ENCODE measurements at regions not wholly inside any gene's neighbourhood (a gene's known extent, or its start where the extent isn't known, plus 50 kb on each side); places are given as distances from the start of the nearest gene placed in this dataset.

DNA sequence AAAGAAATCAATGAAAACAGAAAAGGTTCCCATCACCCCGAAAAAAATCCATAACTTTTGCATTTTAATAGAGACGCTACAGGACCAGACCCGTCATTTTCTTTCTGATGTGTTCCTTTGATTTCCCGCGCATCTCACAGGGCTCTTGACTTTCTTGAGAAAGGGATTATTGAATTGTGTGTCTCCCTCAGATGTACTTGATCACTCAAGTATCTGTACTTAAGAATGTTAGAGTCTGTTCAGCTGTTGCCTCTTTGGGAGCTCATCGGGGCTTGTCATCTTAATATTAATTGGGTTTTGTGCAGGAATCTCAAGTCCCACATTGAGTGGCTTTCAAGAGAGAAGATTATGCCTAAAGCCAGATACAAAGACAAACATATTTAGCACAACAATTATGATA, 606.4 kb upstream of the SALL1 start:
- POLR2A ChIA-PET = no interaction called here
- DNase-seq (ENCODE audit: low read depth, low spot score) = no peak
- Histone ChIP-seq H3K27ac (ENCODE audit: low read depth, low read length) (no peak overlapping the region), H3K4me3 (ENCODE audit: low read depth, low read length) (no peak overlapping the region), H3K27me3 (ENCODE audit: control insufficient read depth, insufficient read depth, low read length) (peaks cover 2% of the 10 kb centered on the region), H3K9me3 (ENCODE audit: control insufficient read depth, insufficient read depth, low read length) (no peaks in the 10 kb centered on the region)
- TF ChIP-seq, protein P1, sequence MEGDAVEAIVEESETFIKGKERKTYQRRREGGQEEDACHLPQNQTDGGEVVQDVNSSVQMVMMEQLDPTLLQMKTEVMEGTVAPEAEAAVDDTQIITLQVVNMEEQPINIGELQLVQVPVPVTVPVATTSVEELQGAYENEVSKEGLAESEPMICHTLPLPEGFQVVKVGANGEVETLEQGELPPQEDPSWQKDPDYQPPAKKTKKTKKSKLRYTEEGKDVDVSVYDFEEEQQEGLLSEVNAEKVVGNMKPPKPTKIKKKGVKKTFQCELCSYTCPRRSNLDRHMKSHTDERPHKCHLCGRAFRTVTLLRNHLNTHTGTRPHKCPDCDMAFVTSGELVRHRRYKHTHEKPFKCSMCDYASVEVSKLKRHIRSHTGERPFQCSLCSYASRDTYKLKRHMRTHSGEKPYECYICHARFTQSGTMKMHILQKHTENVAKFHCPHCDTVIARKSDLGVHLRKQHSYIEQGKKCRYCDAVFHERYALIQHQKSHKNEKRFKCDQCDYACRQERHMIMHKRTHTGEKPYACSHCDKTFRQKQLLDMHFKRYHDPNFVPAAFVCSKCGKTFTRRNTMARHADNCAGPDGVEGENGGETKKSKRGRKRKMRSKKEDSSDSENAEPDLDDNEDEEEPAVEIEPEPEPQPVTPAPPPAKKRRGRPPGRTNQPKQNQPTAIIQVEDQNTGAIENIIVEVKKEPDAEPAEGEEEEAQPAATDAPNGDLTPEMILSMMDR (IDR thresholded peaks at IDR 0.05; ENCODE audit: low read depth, low read length) = no peak
- CTCF ChIA-PET = interaction anchor here (1.5 kb wide), 1 partner anchor 213 kb away, joined by 3 read pairs; no protein-coding TSS in a partner anchor

- POLR2A ChIA-PET = no interaction called here
- Histone ChIP-seq H3K9me3 (ENCODE audit: control insufficient read depth, insufficient read depth, low read length) (no peaks in the 10 kb centered on the region), H3K27ac (ENCODE audit: low read depth, low read length) (no peak overlapping the region), H3K4me3 (ENCODE audit: low read depth, low read length) (no peak overlapping the region), H3K27me3 (ENCODE audit: control insufficient read depth, insufficient read depth, low read length) (peaks cover 2% of the 10 kb centered on the region)
- TF ChIP-seq, protein P1 (IDR thresholded peaks at IDR 0.05; ENCODE audit: low read depth, low read length) = no peak
- no peak for DNase-seq (ENCODE audit: low read depth, low spot score)
- CTCF ChIA-PET = interaction anchor here (1.5 kb wide), 1 partner anchor 214 kb away, joined by 3 read pairs; no protein-coding TSS in a partner anchor
These were observed 606.0 kb upstream of the SALL1 start for GRCh38 chr16:51757124-51757470.

DNA sequence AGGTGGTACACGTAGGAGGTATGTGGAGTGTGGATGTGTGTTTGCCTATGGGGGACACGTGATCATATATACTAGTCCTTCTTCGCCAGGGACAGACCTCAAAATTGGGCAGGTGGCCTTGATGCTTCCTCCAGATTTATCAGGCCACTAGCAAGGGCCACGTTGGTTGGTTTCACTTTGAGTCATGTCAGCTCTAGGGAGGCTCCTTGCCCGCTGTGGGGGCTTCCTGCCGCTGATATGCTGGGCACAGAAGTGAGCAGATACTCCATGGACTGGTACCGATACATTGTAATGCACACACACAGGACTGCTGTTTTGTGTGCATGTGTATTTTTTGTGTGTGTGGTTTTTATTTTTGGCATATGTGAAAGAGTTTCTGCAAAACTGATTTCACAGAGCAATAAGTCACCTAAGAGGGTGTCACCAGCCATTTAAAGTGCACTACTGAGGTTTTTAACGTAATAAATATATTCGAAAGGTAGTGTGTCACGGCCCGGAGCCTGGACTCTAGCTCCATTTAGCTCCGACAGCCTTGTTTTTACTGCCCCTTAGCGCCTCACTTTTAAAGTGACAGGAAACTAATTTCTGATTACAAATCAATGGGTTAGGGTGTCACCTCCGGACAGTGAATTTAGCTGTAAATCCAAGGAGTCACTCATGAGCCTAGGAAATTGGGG, 605.5 kb upstream of the SALL1 start:
- ChIA-PET POLR2A (no interaction called here), CTCF (interaction anchor here (1.5 kb wide), 1 partner anchor 214 kb away, joined by 3 read pairs; no protein-coding TSS in a partner anchor)
- H3K4me3 ChIP-seq (ENCODE audit: low read depth, low read length) = no peak overlapping the region
- no peaks in the 10 kb centered on the region for H3K9me3 ChIP-seq (ENCODE audit: control insufficient read depth, insufficient read depth, low read length)
- DNase-seq (ENCODE audit: low read depth, low spot score) = no peak
- TF ChIP-seq, protein P1 (IDR thresholded peaks at IDR 0.05; ENCODE audit: low read depth, low read length) = no peak
- H3K27ac ChIP-seq (ENCODE audit: low read depth, low read length) = no peak overlapping the region
- H3K27me3 ChIP-seq (ENCODE audit: control insufficient read depth, insufficient read depth, low read length) = peaks cover 2% of the 10 kb centered on the region

DNA sequence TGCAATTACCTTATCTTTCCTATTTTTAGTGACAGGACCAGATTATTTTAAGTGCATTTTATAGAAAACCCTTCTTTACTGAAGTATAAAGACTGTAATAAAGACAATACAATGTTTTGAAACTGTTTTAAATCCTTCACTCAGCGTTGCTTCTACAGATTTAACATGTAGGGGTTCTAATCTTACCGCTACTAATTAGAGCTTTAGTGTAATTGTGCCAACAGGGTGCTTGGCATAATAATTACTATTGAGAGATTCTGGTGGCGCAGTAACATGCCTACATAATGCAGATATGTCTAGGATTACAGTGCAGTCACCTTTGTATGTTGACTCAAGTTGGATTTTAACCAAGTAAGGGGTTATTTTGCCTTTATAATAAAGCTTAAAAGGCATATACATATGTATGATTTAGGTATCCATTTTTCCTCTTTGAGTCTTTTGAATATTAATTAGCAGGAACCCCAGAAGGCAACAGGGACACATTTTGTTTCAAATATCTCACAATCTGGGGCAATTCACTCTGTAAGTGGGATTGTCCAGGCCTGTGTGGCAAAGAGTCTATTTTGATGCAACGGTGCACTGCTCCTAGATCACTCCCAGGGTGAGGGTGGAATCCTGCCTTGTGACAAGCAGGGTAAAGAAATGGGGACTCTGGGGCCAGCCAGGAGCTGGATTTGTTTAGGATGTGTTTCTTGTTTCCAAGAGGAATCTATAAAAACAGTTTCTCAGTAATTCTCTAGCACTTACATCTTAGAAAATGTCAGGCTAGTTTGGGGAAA, 604.7 kb upstream of the SALL1 start:
- DNase-seq (ENCODE audit: low read depth, low spot score) = no peak
- no peak overlapping the region for H3K4me3 ChIP-seq (ENCODE audit: low read depth, low read length)
- ChIA-PET CTCF (interaction anchor here (0.7 kb wide), 1 partner anchor 226 kb away, joined by 3 read pairs; no protein-coding TSS in a partner anchor), POLR2A (no interaction called here)
- H3K9me3 ChIP-seq (ENCODE audit: control insufficient read depth, insufficient read depth, low read length) = no peaks in the 10 kb centered on the region
- TF ChIP-seq, protein P1 (IDR thresholded peaks at IDR 0.05; ENCODE audit: low read depth, low read length) = no peak
- peaks cover 2% of the 10 kb centered on the region for H3K27me3 ChIP-seq (ENCODE audit: control insufficient read depth, insufficient read depth, low read length)
- no peak overlapping the region for H3K27ac ChIP-seq (ENCODE audit: low read depth, low read length)

GRCh38 chr16:51755039-51755501, 604.0 kb upstream of the SALL1 start:
- DNase-seq (ENCODE audit: low read depth, low spot score) = no peak
- TF ChIP-seq, protein P1 (IDR thresholded peaks at IDR 0.05; ENCODE audit: low read depth, low read length) = no peak
- peaks cover 2% of the 10 kb centered on the region for H3K27me3 ChIP-seq (ENCODE audit: control insufficient read depth, insufficient read depth, low read length)
- no peak overlapping the region for H3K4me3 ChIP-seq (ENCODE audit: low read depth, low read length)
- ChIA-PET CTCF (interaction anchor here (0.7 kb wide), 1 partner anchor 227 kb away, joined by 3 read pairs; no protein-coding TSS in a partner anchor), POLR2A (no interaction called here)
- no peak overlapping the region for H3K27ac ChIP-seq (ENCODE audit: low read depth, low read length)
- H3K9me3 ChIP-seq (ENCODE audit: control insufficient read depth, insufficient read depth, low read length) = no peaks in the 10 kb centered on the region
